ENCODE measurements at regions not wholly inside any gene's neighbourhood (a gene's known extent, or its start where the extent isn't known, plus 50 kb on each side); places are given as distances from the start of the nearest gene placed in this dataset.
A peak's percentile ranks its signal among the peaks of the same experiment; 100 is the strongest.

DNA sequence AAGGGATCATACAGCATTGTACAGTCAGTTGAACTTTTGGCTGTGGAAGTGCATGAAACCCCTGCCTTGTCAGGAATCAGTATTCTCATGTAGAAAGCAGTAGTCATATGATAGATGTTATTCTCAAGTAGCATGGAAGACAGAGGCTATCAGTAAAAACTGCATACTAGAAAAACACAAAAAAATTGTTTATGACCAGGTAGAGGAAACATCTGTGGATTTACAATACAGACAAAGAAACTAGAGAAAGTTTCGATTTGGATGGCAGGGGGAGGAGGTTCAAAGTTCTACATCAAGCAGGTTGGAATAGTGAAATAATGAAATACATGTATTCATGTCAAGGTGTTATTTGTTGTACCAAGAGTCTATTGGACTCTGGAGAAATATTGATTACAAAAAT is 212.3 kb upstream of the DDI1 start:
- Histone ChIP-seq H3K79me2 (ENCODE audit: low read depth) (no peaks in the 10 kb centered on the region), H3K36me3 (ENCODE audit: low read depth) (no peaks in the 10 kb centered on the region), H3K9me3 (ENCODE audit: insufficient read depth, low read depth) (0 out of 2 replicates have a peak, but pooled peaks cover 4% of the 10 kb centered on the region), H3K27ac (no peak overlapping the region), H3K9me2 (ENCODE audit: insufficient read depth) (no peaks in the 10 kb centered on the region), H3K4me3 (no peak overlapping the region), H4K20me1 (ENCODE audit: insufficient read depth) (no peaks in the 10 kb centered on the region), H3F3A (ENCODE audit: insufficient read depth, low read depth) (no peaks in the 10 kb centered on the region), H3K27me3 (ENCODE audit: insufficient read depth, low read depth) (no peaks in the 10 kb centered on the region), H3K4me1 (replicated peaks; ENCODE audit: insufficient read depth) (no peaks in the 10 kb centered on the region), H3K4me2 (no peak overlapping the region), H2AFZ (no peak overlapping the region)
- BruUV-seq (replicated peaks), result no TSS peak
- intact Hi-C loops (cut with micrococcal nuclease; ENCODE audit: unreplicated experiment), result no loop called here
- no peak for TF ChIP-seq EZH2 (IDR thresholded peaks at IDR 0.05; ENCODE audit: low read depth)
- TF ChIP-seq, protein P1, sequence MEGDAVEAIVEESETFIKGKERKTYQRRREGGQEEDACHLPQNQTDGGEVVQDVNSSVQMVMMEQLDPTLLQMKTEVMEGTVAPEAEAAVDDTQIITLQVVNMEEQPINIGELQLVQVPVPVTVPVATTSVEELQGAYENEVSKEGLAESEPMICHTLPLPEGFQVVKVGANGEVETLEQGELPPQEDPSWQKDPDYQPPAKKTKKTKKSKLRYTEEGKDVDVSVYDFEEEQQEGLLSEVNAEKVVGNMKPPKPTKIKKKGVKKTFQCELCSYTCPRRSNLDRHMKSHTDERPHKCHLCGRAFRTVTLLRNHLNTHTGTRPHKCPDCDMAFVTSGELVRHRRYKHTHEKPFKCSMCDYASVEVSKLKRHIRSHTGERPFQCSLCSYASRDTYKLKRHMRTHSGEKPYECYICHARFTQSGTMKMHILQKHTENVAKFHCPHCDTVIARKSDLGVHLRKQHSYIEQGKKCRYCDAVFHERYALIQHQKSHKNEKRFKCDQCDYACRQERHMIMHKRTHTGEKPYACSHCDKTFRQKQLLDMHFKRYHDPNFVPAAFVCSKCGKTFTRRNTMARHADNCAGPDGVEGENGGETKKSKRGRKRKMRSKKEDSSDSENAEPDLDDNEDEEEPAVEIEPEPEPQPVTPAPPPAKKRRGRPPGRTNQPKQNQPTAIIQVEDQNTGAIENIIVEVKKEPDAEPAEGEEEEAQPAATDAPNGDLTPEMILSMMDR (conservative IDR thresholded peaks at IDR 0.05), result no peak
- POLR2A ChIA-PET (ENCODE audit: unreplicated experiment), result no interaction called here
- CTCF ChIA-PET, result no interaction called here
- no peak for DNase-seq

DNA sequence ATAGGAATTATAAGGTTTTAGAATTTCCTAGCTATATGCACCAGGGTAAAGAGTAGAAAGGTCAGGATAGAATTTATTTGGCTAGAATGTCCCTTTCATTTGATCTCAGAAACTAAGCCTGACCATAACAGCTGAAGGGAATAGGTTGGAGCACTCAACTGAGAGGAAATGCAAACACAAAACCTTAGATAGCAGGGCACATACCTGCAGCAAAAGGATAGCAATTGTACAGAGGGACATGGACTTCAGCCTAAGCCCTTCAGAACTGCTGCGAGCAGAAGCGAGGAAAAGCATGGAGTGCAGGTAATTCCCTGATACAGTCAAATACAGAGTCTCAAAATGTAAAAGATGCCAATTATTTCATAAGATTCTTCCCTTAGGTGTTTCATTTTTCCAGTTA is 211.0 kb upstream of the DDI1 start:
- H4K20me1 ChIP-seq (ENCODE audit: insufficient read depth), result no peaks in the 10 kb centered on the region
- no peak overlapping the region for H3K4me3 ChIP-seq
- H3F3A ChIP-seq (ENCODE audit: insufficient read depth, low read depth), result no peaks in the 10 kb centered on the region
- H3K27ac ChIP-seq, result no peak overlapping the region
- TF ChIP-seq EZH2 (IDR thresholded peaks at IDR 0.05; ENCODE audit: low read depth), result no peak
- TF ChIP-seq, protein P1 (conservative IDR thresholded peaks at IDR 0.05), result no peak
- no peaks in the 10 kb centered on the region for H3K36me3 ChIP-seq (ENCODE audit: low read depth)
- ChIA-PET POLR2A (ENCODE audit: unreplicated experiment) (no interaction called here), CTCF (no interaction called here)
- no peak overlapping the region for H2AFZ ChIP-seq
- H3K27me3 ChIP-seq (ENCODE audit: insufficient read depth, low read depth), result no peaks in the 10 kb centered on the region
- no peaks in the 10 kb centered on the region for H3K79me2 ChIP-seq (ENCODE audit: low read depth)
- H3K4me2 ChIP-seq, result no peak overlapping the region
- no peaks in the 10 kb centered on the region for H3K9me2 ChIP-seq (ENCODE audit: insufficient read depth)
- DNase-seq, result no peak
- 0 out of 2 replicates have a peak, but pooled peaks cover 4% of the 10 kb centered on the region for H3K9me3 ChIP-seq (ENCODE audit: insufficient read depth, low read depth)
- intact Hi-C loops (cut with micrococcal nuclease; ENCODE audit: unreplicated experiment), result no loop called here
- no peaks in the 10 kb centered on the region for H3K4me1 ChIP-seq (replicated peaks; ENCODE audit: insufficient read depth)
- no TSS peak for BruUV-seq (replicated peaks)

DNA sequence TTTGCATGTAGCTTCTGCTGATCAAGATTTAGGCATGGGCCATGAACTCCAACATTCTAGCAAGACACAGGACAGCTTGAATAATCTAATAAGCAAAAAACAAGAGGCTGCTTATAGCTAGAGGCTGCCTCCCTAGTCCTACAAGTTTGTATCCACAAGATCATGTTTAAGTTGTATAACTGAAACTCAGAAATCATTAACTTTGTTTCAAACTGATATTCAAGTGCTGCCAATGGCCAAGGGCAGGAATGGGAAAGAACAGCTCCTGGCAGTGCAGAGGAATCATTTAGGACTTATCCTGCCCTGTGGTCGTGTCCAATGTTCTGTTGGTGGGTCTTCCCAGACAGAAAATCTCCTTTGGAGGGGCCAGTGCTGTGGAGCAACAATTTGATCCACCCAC is 209.6 kb upstream of the DDI1 start:
- intact Hi-C loops (cut with micrococcal nuclease; ENCODE audit: unreplicated experiment), result no loop called here
- TF ChIP-seq EZH2 (IDR thresholded peaks at IDR 0.05; ENCODE audit: low read depth), result no peak
- TF ChIP-seq, protein P1 (conservative IDR thresholded peaks at IDR 0.05), result no peak
- no TSS peak for BruUV-seq (replicated peaks)
- no peak overlapping the region for H3K4me2 ChIP-seq
- H3K9me2 ChIP-seq (ENCODE audit: insufficient read depth), result no peaks in the 10 kb centered on the region
- no peaks in the 10 kb centered on the region for H3K27me3 ChIP-seq (ENCODE audit: insufficient read depth, low read depth)
- no peak overlapping the region for H3K4me3 ChIP-seq
- H3K27ac ChIP-seq, result no peak overlapping the region
- no peak for DNase-seq
- H2AFZ ChIP-seq, result peak overlapping the region; percentile 42
- no peaks in the 10 kb centered on the region for H3F3A ChIP-seq (ENCODE audit: insufficient read depth, low read depth)
- no peaks in the 10 kb centered on the region for H3K4me1 ChIP-seq (replicated peaks; ENCODE audit: insufficient read depth)
- ChIA-PET POLR2A (ENCODE audit: unreplicated experiment) (interaction anchor here (0.6 kb wide), 1 partner anchor 1441 kb away, joined by 3 read pairs; no protein-coding TSS in a partner anchor), CTCF (no interaction called here)
- H3K36me3 ChIP-seq (ENCODE audit: low read depth), result no peaks in the 10 kb centered on the region
- H4K20me1 ChIP-seq (ENCODE audit: insufficient read depth), result no peaks in the 10 kb centered on the region
- H3K79me2 ChIP-seq (ENCODE audit: low read depth), result no peaks in the 10 kb centered on the region
- H3K9me3 ChIP-seq (ENCODE audit: insufficient read depth, low read depth), result no peaks in the 10 kb centered on the region

Measured in PC-9 (cell line).